HCT116 (cell line): ENCODE measurements at regions not wholly inside any gene's neighbourhood (a gene's known extent, or its start where the extent isn't known, plus 50 kb on each side); places are given as distances from the start of the nearest gene placed in this dataset.

Source experiments
- EZH2phosphoT487 ChIP-seq: fragments of 200-600 bp; IDR thresholded peaks from 2 replicates; pipeline ENCODE4 v1.6.1; 2018; ENCODE audit warnings: antibody characterized with exemption, borderline replicate concordance
- POLR2A ChIP-seq: IDR thresholded peaks from 2 replicates; pipeline ENCODE4 v1.7.0; 2011; ENCODE audit warnings: borderline replicate concordance; ENCODE audit not compliant: insufficient read depth, insufficient read length; ENCODE audit errors: extremely low read depth
- POLR2AphosphoS5 ChIP-seq: IDR thresholded peaks from 2 replicates; pipeline ENCODE4 v1.6.1; 2011; ENCODE audit warnings: mild to moderate bottlenecking, low read depth, low read length, moderate library complexity
- YY1 ChIP-seq: IDR thresholded peaks from 2 replicates; pipeline ENCODE4 v1.6.1; 2011; ENCODE audit warnings: low read length, low read depth, moderate library complexity, mild to moderate bottlenecking; ENCODE audit not compliant: insufficient replicate concordance; ENCODE audit errors: extremely low read depth
- TF ChIP-seq, protein P1 (sequence below), 3 experiments: fragments of 200-600 bp in 1 of 3; sonication (generic) in 1 of 3; IDR thresholded peaks in 2 of 3; conservative IDR thresholded peaks in 1 of 3; 2 replicates each; pipeline ENCODE4 v1.5.1; 2012 to 2017; ENCODE audit warnings: low read depth in 2 of 3, low read length in 2 of 3, antibody characterized with exemption in 1 of 3, borderline replicate concordance in 1 of 3, control low read depth in 1 of 3, mild to moderate bottlenecking in 1 of 3, mixed read lengths in 1 of 3, mixed run types in 1 of 3, moderate library complexity in 1 of 3; ENCODE audit not compliant: insufficient read depth in 1 of 3
- TF ChIP-seq, protein P2 (sequence below): IDR thresholded peaks from 2 replicates; pipeline ENCODE4 v1.6.1; 2012

DNA sequence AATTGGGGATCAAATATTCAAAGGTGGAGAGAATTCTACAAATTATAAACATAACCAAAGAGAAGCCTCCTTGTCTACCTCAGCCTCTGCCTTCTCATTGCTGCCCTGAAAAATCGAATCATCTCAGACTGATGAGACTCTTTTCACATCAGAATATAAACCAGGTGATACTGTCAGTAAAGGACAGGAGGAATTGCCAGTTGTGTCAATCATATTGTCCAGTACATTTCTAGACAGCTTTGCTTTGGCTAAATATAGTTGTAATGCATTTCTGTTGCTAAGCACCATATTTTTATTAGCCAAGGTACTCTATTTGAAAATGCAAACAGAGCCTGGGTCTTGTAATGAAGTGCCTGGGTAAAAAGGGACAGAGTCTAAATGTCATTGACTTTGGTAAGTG lies 92.6 kb upstream of the TLK1 start:
- TF ChIP-seq, protein P1, sequence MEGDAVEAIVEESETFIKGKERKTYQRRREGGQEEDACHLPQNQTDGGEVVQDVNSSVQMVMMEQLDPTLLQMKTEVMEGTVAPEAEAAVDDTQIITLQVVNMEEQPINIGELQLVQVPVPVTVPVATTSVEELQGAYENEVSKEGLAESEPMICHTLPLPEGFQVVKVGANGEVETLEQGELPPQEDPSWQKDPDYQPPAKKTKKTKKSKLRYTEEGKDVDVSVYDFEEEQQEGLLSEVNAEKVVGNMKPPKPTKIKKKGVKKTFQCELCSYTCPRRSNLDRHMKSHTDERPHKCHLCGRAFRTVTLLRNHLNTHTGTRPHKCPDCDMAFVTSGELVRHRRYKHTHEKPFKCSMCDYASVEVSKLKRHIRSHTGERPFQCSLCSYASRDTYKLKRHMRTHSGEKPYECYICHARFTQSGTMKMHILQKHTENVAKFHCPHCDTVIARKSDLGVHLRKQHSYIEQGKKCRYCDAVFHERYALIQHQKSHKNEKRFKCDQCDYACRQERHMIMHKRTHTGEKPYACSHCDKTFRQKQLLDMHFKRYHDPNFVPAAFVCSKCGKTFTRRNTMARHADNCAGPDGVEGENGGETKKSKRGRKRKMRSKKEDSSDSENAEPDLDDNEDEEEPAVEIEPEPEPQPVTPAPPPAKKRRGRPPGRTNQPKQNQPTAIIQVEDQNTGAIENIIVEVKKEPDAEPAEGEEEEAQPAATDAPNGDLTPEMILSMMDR (IDR thresholded peaks at IDR 0.05 in 2 of 3, conservative IDR thresholded peaks at IDR 0.05 in 1 of 3; ENCODE audit: borderline replicate concordance in 1 of 3, insufficient read depth in 1 of 3, low read depth in 2 of 3, low read length in 2 of 3), result no peak
- TF ChIP-seq, protein P2, sequence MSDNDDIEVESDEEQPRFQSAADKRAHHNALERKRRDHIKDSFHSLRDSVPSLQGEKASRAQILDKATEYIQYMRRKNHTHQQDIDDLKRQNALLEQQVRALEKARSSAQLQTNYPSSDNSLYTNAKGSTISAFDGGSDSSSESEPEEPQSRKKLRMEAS, result no peak
- TF ChIP-seq POLR2AphosphoS5 (no peak), YY1 (no peak), EZH2phosphoT487 (no peak), POLR2A (no peak)
